Mesodermal cell (in vitro differentiated cells): ENCODE measurements at regions not wholly inside any gene's neighbourhood (a gene's known extent, or its start where the extent isn't known, plus 50 kb on each side); places are given as distances from the start of the nearest gene placed in this dataset.

Experiments
- H3K27ac ChIP-seq: 2 replicates; pipeline ENCODE4 v1.7.0; 2013; ENCODE audit warnings: mild to moderate bottlenecking, low read depth, low read length, moderate library complexity; ENCODE audit not compliant: severe bottlenecking
- H3K36me3 ChIP-seq: 2 replicates; pipeline ENCODE4 v1.7.1; 2013; ENCODE audit warnings: mild to moderate bottlenecking, low read length, moderate library complexity; ENCODE audit not compliant: control insufficient read depth, insufficient read depth
- H3K4me1 ChIP-seq: one replicate; pipeline ENCODE4 v1.7.1; 2013; ENCODE audit warnings: mild to moderate bottlenecking, low read length; ENCODE audit not compliant: insufficient read depth, control insufficient read depth, poor library complexity, severe bottlenecking
- H3K4me3 ChIP-seq: 2 replicates; pipeline ENCODE4 v1.7.0; 2013; ENCODE audit warnings: low read length, control low read depth, mild to moderate bottlenecking; ENCODE audit not compliant: insufficient read depth, poor library complexity, severe bottlenecking; ENCODE audit errors: extremely low read depth
- H3K9me3 ChIP-seq: 2 replicates; pipeline ENCODE4 v1.7.1; 2013; ENCODE audit warnings: mild to moderate bottlenecking, low read length, moderate library complexity; ENCODE audit not compliant: control insufficient read depth
- WGBS, 2 experiments: methylation state at CpG; one replicate each; pipeline ENCODE4 v1.1.5; 2013; ENCODE audit warnings: missing lambda C conversion rate in 2 of 2; ENCODE audit not compliant: insufficient coverage in 2 of 2; 5-methylcytosine and 5-hydroxymethylcytosine counted together

GRCh38 chr12:107565551-107565950, 120.0 kb upstream of the PWP1 start:
- H3K27ac ChIP-seq, result no peak overlapping the region
- no peak overlapping the region for H3K4me3 ChIP-seq
- H3K36me3 ChIP-seq, result no peaks in the 10 kb centered on the region
- no peaks in the 10 kb centered on the region for H3K9me3 ChIP-seq
- 72 to 100% methylated on average over 2 of the region's 5 CpGs for WGBS, 2 experiments
- no peaks in the 10 kb centered on the region for H3K4me1 ChIP-seq

GRCh38 chr12:107567876-107568619, 117.6 kb upstream of the PWP1 start:
- H3K36me3 ChIP-seq, result no peaks in the 10 kb centered on the region
- whole genome bisulfite sequencing, 2 experiments, result no CpG with 5 or more reads among the region's 6 CpGs
- no peak overlapping the region for H3K4me3 ChIP-seq
- H3K9me3 ChIP-seq, result no peaks in the 10 kb centered on the region
- H3K4me1 ChIP-seq, result no peaks in the 10 kb centered on the region
- no peak overlapping the region for H3K27ac ChIP-seq

GRCh38 chr12:107568718-107569117, 116.9 kb upstream of the PWP1 start:
- Histone ChIP-seq H3K27ac (no peak overlapping the region), H3K4me3 (no peak overlapping the region), H3K36me3 (no peaks in the 10 kb centered on the region), H3K4me1 (no peaks in the 10 kb centered on the region), H3K9me3 (no peaks in the 10 kb centered on the region)
- WGBS, 2 experiments, result 85 to 87% methylated on average over 5 of the region's 5 CpGs

- Histone ChIP-seq H3K4me3 (no peak overlapping the region), H3K36me3 (no peaks in the 10 kb centered on the region), H3K4me1 (no peaks in the 10 kb centered on the region), H3K27ac (no peak overlapping the region), H3K9me3 (no peaks in the 10 kb centered on the region)
- 100% methylated on average over 1 of the region's 1 CpG; no CpG with 5 or more reads in 1 of the 2 experiments for WGBS, 2 experiments
Measured at GRCh38 chr12:107570721-107571120, 114.9 kb upstream of the PWP1 start.

- Histone ChIP-seq H3K27ac (no peak overlapping the region), H3K9me3 (no peaks in the 10 kb centered on the region), H3K4me1 (no peaks in the 10 kb centered on the region), H3K4me3 (no peak overlapping the region), H3K36me3 (no peaks in the 10 kb centered on the region)
- WGBS, 2 experiments, result 90 to 92% methylated on average over 7 of the region's 7 CpGs
Measured at GRCh38 chr12:107571492-107571891, 114.1 kb upstream of the PWP1 start.

GRCh38 chr12:107574691-107575090, 110.9 kb upstream of the PWP1 start:
- Histone ChIP-seq H3K27ac (no peak overlapping the region), H3K4me3 (no peak overlapping the region), H3K4me1 (no peaks in the 10 kb centered on the region), H3K9me3 (no peaks in the 10 kb centered on the region), H3K36me3 (no peaks in the 10 kb centered on the region)
- WGBS, 2 experiments, result 80 to 87% methylated on average over 3 to 4 of the region's 4 CpGs

- Histone ChIP-seq H3K4me3 (no peak overlapping the region), H3K9me3 (no peaks in the 10 kb centered on the region), H3K27ac (no peak overlapping the region), H3K36me3 (no peaks in the 10 kb centered on the region), H3K4me1 (no peaks in the 10 kb centered on the region)
- 37 to 42% methylated on average over 31 to 52 of the region's 66 CpGs for WGBS, 2 experiments
Measured at GRCh38 chr12:107580750-107581618, 104.6 kb upstream of the PWP1 start.

GRCh38 chr12:107581619-107582015, 104.0 kb upstream of the PWP1 start:
- H3K36me3 ChIP-seq, result no peaks in the 10 kb centered on the region
- 62 to 72% methylated on average over 9 to 12 of the region's 12 CpGs for WGBS, 2 experiments
- no peak overlapping the region for H3K4me3 ChIP-seq
- no peaks in the 10 kb centered on the region for H3K4me1 ChIP-seq
- H3K27ac ChIP-seq, result no peak overlapping the region
- no peaks in the 10 kb centered on the region for H3K9me3 ChIP-seq

- H3K27ac ChIP-seq, result no peak overlapping the region
- H3K4me1 ChIP-seq, result no peaks in the 10 kb centered on the region
- H3K36me3 ChIP-seq, result no peaks in the 10 kb centered on the region
- 83 to 96% methylated on average over 1 to 2 of the region's 5 CpGs for WGBS, 2 experiments
- no peak overlapping the region for H3K4me3 ChIP-seq
- no peaks in the 10 kb centered on the region for H3K9me3 ChIP-seq
Measured at GRCh38 chr12:107583551-107583950, 102.0 kb upstream of the PWP1 start.

- WGBS, 2 experiments, result 0 to 46% methylated on average over 1 to 2 of the region's 2 CpGs
- H3K9me3 ChIP-seq, result no peaks in the 10 kb centered on the region
- H3K4me1 ChIP-seq, result no peaks in the 10 kb centered on the region
- H3K4me3 ChIP-seq, result no peak overlapping the region
- no peak overlapping the region for H3K27ac ChIP-seq
- no peaks in the 10 kb centered on the region for H3K36me3 ChIP-seq
Measured at GRCh38 chr12:107584563-107584962, 101.0 kb upstream of the PWP1 start.
